ENCODE measurements at regions not wholly inside any gene's neighbourhood (a gene's known extent, or its start where the extent isn't known, plus 50 kb on each side); places are given as distances from the start of the nearest gene placed in this dataset.

DNA sequence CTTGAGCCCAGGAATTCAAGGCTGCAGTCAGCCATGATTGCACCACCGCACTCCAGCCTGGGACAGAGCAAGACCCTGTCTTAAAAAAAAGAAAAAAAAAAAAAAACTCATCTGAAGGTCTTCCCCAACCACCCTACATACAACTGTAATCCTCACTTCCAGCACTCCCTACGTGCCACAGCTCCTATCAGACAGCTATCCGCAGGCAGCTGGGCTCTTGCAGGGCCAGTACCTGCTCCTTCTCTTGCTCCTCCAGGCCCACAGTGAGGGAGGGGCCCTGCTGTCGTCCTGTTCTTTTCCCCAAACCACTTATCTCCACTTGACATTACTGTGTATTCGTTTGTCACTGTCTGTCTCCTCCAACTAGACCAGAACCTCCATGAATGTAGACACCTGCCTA is 156.1 kb upstream of the NECTIN1 start:
- TF ChIP-seq, protein P1, sequence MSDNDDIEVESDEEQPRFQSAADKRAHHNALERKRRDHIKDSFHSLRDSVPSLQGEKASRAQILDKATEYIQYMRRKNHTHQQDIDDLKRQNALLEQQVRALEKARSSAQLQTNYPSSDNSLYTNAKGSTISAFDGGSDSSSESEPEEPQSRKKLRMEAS (IDR thresholded peaks at IDR 0.05), result no peak
- TF ChIP-seq JUND (IDR thresholded peaks at IDR 0.05) (no peak), HNF4A (conservative IDR thresholded peaks at IDR 0.05) (no peak), TAF1 (conservative IDR thresholded peaks at IDR 0.05) (no peak), FOXA1 (IDR thresholded peaks at IDR 0.05) (no peak), RXRA (IDR thresholded peaks at IDR 0.05) (no peak), EGR1 (IDR thresholded peaks at IDR 0.05; ENCODE audit: low read depth in 2 of 2) (no peak)

DNA sequence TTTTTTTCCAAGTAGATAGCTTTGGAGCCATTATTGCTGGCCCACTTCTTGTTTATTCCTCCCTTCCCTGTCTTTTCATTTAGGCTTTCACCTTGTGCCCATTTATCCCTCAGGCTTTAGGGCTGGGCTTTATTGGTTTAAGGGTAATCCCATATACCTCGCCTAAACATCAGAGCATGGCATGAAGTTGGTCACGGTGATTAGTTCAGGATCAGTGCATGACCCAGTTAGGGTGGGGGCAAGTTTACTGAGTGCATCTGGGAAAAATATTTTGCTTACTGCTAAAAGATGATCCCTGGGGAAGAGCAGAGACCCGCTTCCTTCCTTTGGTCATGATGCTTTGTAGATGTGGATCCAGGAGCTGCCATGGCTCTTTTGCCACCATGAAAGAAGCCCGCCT is 153.3 kb upstream of the NECTIN1 start:
- no peak overlapping the region for H3K4me3 ChIP-seq (ENCODE audit: low read depth in 1 of 3, low read length in 3 of 3)
- H3K27me3 ChIP-seq (ENCODE audit: control insufficient read depth in 4 of 4, insufficient read depth in 4 of 4, low read length in 3 of 4), result no peaks in the 10 kb centered on the region
- TF ChIP-seq SP1 (IDR thresholded peaks at IDR 0.05) (no peak), FOXA2 (IDR thresholded peaks at IDR 0.05) (no peak), TAF1 (conservative IDR thresholded peaks at IDR 0.05) (no peak), HNF4A (conservative IDR thresholded peaks at IDR 0.05) (no peak), FOXA1 (IDR thresholded peaks at IDR 0.05) (no peak), EGR1 (IDR thresholded peaks at IDR 0.05; ENCODE audit: low read depth in 2 of 2) (no peak), JUND (IDR thresholded peaks at IDR 0.05) (no peak)
- TF ChIP-seq, protein P2, sequence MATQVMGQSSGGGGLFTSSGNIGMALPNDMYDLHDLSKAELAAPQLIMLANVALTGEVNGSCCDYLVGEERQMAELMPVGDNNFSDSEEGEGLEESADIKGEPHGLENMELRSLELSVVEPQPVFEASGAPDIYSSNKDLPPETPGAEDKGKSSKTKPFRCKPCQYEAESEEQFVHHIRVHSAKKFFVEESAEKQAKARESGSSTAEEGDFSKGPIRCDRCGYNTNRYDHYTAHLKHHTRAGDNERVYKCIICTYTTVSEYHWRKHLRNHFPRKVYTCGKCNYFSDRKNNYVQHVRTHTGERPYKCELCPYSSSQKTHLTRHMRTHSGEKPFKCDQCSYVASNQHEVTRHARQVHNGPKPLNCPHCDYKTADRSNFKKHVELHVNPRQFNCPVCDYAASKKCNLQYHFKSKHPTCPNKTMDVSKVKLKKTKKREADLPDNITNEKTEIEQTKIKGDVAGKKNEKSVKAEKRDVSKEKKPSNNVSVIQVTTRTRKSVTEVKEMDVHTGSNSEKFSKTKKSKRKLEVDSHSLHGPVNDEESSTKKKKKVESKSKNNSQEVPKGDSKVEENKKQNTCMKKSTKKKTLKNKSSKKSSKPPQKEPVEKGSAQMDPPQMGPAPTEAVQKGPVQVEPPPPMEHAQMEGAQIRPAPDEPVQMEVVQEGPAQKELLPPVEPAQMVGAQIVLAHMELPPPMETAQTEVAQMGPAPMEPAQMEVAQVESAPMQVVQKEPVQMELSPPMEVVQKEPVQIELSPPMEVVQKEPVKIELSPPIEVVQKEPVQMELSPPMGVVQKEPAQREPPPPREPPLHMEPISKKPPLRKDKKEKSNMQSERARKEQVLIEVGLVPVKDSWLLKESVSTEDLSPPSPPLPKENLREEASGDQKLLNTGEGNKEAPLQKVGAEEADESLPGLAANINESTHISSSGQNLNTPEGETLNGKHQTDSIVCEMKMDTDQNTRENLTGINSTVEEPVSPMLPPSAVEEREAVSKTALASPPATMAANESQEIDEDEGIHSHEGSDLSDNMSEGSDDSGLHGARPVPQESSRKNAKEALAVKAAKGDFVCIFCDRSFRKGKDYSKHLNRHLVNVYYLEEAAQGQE (IDR thresholded peaks at IDR 0.05), result no peak
- TF ChIP-seq, protein P3, sequence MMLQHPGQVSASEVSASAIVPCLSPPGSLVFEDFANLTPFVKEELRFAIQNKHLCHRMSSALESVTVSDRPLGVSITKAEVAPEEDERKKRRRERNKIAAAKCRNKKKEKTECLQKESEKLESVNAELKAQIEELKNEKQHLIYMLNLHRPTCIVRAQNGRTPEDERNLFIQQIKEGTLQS (IDR thresholded peaks at IDR 0.05), result no peak
- H3K27ac ChIP-seq (ENCODE audit: low read depth in 1 of 2, low read length in 2 of 2), result no peak overlapping the region
- no peak for DNase-seq (ENCODE audit: low spot score)
- no peaks in the 10 kb centered on the region for H3K9me3 ChIP-seq (ENCODE audit: control insufficient read depth in 4 of 4, low read length in 3 of 4)
- 91% methylated on average over 4 of the region's 4 CpGs for WGBS
- no peaks in the 10 kb centered on the region for H3K4me1 ChIP-seq (ENCODE audit: control insufficient read depth in 4 of 4, insufficient read depth in 4 of 4, low read length in 3 of 4)
- H3K36me3 ChIP-seq (ENCODE audit: control insufficient read depth in 4 of 4, insufficient read depth in 3 of 4, low read depth in 1 of 4, low read length in 3 of 4), result no peaks in the 10 kb centered on the region
- no peak overlapping the region for H3K9ac ChIP-seq (ENCODE audit: low read depth in 1 of 2, low read length in 2 of 2)

More for the DNA sequence above, 156.1 kb upstream of the NECTIN1 start:
- Histone ChIP-seq H3K4me3 (ENCODE audit: low read depth in 1 of 3, low read length in 3 of 3) (no peak overlapping the region), H3K4me1 (ENCODE audit: control insufficient read depth in 4 of 4, insufficient read depth in 4 of 4, low read length in 3 of 4) (no peaks in the 10 kb centered on the region), H3K36me3 (ENCODE audit: control insufficient read depth in 4 of 4, insufficient read depth in 3 of 4, low read depth in 1 of 4, low read length in 3 of 4) (no peaks in the 10 kb centered on the region), H3K27ac (ENCODE audit: low read depth in 1 of 2, low read length in 2 of 2) (no peak overlapping the region), H3K27me3 (ENCODE audit: control insufficient read depth in 4 of 4, insufficient read depth in 4 of 4, low read length in 3 of 4) (no peaks in the 10 kb centered on the region), H3K9ac (ENCODE audit: low read depth in 1 of 2, low read length in 2 of 2) (no peak overlapping the region), H3K9me3 (ENCODE audit: control insufficient read depth in 4 of 4, low read length in 3 of 4) (no peaks in the 10 kb centered on the region)
- 78% methylated on average over 5 of the region's 5 CpGs for WGBS
- DNase-seq (ENCODE audit: low spot score), result no peak

DNA sequence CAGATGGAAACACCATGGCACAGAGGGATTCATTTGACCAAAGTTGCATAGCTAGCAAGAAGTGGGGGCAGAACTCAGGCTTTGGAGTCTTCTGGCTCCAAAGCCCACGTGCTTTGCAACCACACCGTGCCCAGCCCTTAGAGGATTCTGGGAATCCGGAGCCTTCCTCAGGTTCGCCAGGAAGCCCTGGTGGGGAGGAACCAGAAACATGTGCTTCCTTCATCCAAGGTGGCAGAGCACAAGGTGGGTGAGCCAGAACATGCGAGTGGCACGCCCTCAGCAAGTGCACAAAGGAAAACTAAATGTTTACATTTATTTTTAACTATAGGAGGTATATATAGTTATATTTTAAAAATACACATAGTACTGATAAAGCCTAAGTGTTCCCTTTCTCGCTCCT is 151.9 kb upstream of the NECTIN1 start:
- H3K4me3 ChIP-seq (ENCODE audit: low read depth in 1 of 3, low read length in 3 of 3), result no peak overlapping the region
- no peak for DNase-seq (ENCODE audit: low spot score)
- TF ChIP-seq JUND (IDR thresholded peaks at IDR 0.05), result no peak
- no peaks in the 10 kb centered on the region for H3K4me1 ChIP-seq (ENCODE audit: control insufficient read depth in 4 of 4, insufficient read depth in 4 of 4, low read length in 3 of 4)
- no peaks in the 10 kb centered on the region for H3K27me3 ChIP-seq (ENCODE audit: control insufficient read depth in 4 of 4, insufficient read depth in 4 of 4, low read length in 3 of 4)
- no peaks in the 10 kb centered on the region for H3K36me3 ChIP-seq (ENCODE audit: control insufficient read depth in 4 of 4, insufficient read depth in 3 of 4, low read depth in 1 of 4, low read length in 3 of 4)
- no peak overlapping the region for H3K27ac ChIP-seq (ENCODE audit: low read depth in 1 of 2, low read length in 2 of 2)
- H3K9ac ChIP-seq (ENCODE audit: low read depth in 1 of 2, low read length in 2 of 2), result no peak overlapping the region
- no peaks in the 10 kb centered on the region for H3K9me3 ChIP-seq (ENCODE audit: control insufficient read depth in 4 of 4, low read length in 3 of 4)
- WGBS, result 74% methylated on average over 7 of the region's 7 CpGs

Measured in liver (tissue), 7 donors.